ENCODE measurements at regions not wholly inside any gene's neighbourhood (a gene's known extent, or its start where the extent isn't known, plus 50 kb on each side); places are given as distances from the start of the nearest gene placed in this dataset.
"Not testable (repeated sequence)": the region's sequence is repeated elsewhere in the genome, so short reads cannot be mapped to it uniquely, and the experiment has no call there.

DNA sequence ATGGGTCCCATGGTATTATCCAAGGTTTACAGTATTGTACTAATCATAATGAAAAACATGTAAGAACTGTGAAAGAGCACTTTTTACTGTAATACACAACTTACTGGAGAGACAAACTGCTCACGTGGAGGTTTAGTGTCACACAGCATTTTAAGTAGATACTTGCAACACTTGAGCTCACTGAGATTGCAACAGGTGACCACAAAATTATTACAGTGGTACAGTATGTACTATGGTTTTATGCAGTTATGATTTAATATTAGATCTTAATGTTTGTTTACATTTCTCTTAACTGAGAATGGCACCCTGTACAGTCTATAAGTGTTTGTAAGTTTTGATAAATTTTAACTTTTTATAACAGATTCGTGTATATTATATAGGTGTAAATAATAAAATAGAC lies 118.6 kb upstream of the SKOR2 start:
- Mint-ChIP-seq H3K27me3 (ENCODE audit: insufficient read depth, unreplicated experiment) (peaks cover 6% of the 10 kb centered on the region), H3K9me3 (ENCODE audit: unreplicated experiment) (no peaks in the 10 kb centered on the region), H3K4me3 (ENCODE audit: unreplicated experiment) (no peak overlapping the region), H3K36me3 (ENCODE audit: insufficient read depth, unreplicated experiment) (no peaks in the 10 kb centered on the region), H3K4me1 (ENCODE audit: low read depth, unreplicated experiment) (no peaks in the 10 kb centered on the region), H3K27ac (ENCODE audit: unreplicated experiment) (no peak overlapping the region)
- CTCF ChIA-PET: no interaction called here
- H3K27me3 ChIP-seq (replicated peaks; ENCODE audit: control insufficient read depth, insufficient read depth, low read length): no peaks in the 10 kb centered on the region
- no peak overlapping the region for H3K4me3 ChIP-seq (ENCODE audit: low read depth, low read length)
- intact Hi-C loops (cut with micrococcal nuclease; ENCODE audit: unreplicated experiment): no loop called here
- TF ChIP-seq, protein P1, sequence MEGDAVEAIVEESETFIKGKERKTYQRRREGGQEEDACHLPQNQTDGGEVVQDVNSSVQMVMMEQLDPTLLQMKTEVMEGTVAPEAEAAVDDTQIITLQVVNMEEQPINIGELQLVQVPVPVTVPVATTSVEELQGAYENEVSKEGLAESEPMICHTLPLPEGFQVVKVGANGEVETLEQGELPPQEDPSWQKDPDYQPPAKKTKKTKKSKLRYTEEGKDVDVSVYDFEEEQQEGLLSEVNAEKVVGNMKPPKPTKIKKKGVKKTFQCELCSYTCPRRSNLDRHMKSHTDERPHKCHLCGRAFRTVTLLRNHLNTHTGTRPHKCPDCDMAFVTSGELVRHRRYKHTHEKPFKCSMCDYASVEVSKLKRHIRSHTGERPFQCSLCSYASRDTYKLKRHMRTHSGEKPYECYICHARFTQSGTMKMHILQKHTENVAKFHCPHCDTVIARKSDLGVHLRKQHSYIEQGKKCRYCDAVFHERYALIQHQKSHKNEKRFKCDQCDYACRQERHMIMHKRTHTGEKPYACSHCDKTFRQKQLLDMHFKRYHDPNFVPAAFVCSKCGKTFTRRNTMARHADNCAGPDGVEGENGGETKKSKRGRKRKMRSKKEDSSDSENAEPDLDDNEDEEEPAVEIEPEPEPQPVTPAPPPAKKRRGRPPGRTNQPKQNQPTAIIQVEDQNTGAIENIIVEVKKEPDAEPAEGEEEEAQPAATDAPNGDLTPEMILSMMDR (IDR thresholded peaks at IDR 0.05; ENCODE audit: insufficient read depth in 1 of 2, low read depth in 1 of 2, low read length in 1 of 2, severe bottlenecking in 1 of 2, unreplicated experiment in 1 of 2): no peak
- H3K9me3 ChIP-seq: no peaks in the 10 kb centered on the region
- no peak for DNase-seq
- BruUV-seq (replicated peaks): no TSS peak
- no peaks in the 10 kb centered on the region for H3K4me1 ChIP-seq
- POLR2A ChIA-PET: no interaction called here
- no peaks in the 10 kb centered on the region for H3K36me3 ChIP-seq (ENCODE audit: control insufficient read depth, insufficient read depth, low read length)

DNA sequence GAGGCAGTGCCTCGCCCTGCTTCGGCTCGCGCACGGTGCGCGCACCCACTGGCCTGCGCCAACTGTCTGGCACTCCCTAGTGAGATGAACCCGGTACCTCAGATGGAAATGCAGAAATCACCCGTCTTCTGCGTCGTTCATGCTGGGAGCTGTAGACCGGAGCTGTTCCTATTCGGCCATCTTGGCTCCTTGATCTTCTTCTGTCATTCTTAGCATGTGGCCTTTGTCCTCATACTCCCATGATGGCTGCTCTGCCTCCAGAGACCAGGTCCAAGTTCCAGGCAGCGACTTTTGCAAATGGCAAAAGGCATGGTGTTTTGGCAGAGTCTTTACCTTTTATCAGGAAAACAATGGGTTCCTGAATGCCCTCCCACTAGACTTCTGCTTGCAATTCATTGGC lies 102.6 kb upstream of the SKOR2 start:
- H3K4me1 Mint-ChIP-seq (ENCODE audit: low read depth, unreplicated experiment); H3K27me3 Mint-ChIP-seq (ENCODE audit: insufficient read depth, unreplicated experiment); H3K27ac Mint-ChIP-seq (ENCODE audit: unreplicated experiment); H3K27me3 ChIP-seq (replicated peaks; ENCODE audit: control insufficient read depth, insufficient read depth, low read length); H3K4me3 Mint-ChIP-seq (ENCODE audit: unreplicated experiment); DNase-seq; BruUV-seq (replicated peaks); CTCF ChIA-PET; H3K4me1 ChIP-seq; H3K9me3 Mint-ChIP-seq (ENCODE audit: unreplicated experiment); POLR2A ChIA-PET; H3K9me3 ChIP-seq; H3K4me3 ChIP-seq (ENCODE audit: low read depth, low read length); H3K36me3 Mint-ChIP-seq (ENCODE audit: insufficient read depth, unreplicated experiment); intact Hi-C loops (cut with micrococcal nuclease; ENCODE audit: unreplicated experiment); H3K36me3 ChIP-seq (ENCODE audit: control insufficient read depth, insufficient read depth, low read length): not testable (repeated sequence)

DNA sequence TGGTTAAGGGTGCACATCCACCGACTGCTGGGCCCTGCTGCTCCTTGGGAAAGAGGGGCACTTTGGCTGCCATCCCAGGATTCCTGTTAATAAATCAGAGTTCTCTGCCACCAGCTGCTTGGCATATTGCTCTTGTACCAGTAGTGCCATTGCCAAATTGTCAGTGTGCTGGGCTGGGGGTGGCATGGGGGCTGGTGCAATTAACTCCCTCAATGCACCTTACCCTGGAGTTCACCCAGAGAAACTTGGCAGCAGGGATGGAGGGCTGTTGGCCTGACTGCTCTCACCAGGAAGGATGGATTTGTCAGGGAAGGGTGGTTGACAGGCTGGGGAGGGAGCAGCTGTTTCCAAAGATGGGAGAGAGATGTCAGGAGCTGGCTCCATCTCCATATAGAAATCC lies 94.6 kb upstream of the SKOR2 start:
- Histone ChIP-seq H3K9me3 (no peaks in the 10 kb centered on the region), H3K27me3 (replicated peaks; ENCODE audit: control insufficient read depth, insufficient read depth, low read length) (no peaks in the 10 kb centered on the region), H3K36me3 (ENCODE audit: control insufficient read depth, insufficient read depth, low read length) (no peaks in the 10 kb centered on the region), H3K4me1 (no peaks in the 10 kb centered on the region), H3K4me3 (ENCODE audit: low read depth, low read length) (no peak overlapping the region)
- BruUV-seq (replicated peaks): no TSS peak
- ChIA-PET CTCF (no interaction called here), POLR2A (no interaction called here)
- intact Hi-C loops (cut with micrococcal nuclease; ENCODE audit: unreplicated experiment): no loop called here
- DNase-seq: no peak
- no peaks in the 10 kb centered on the region for H3K36me3 Mint-ChIP-seq (ENCODE audit: insufficient read depth, unreplicated experiment)
- no peak overlapping the region for H3K4me3 Mint-ChIP-seq (ENCODE audit: unreplicated experiment)
- H3K27ac Mint-ChIP-seq (ENCODE audit: unreplicated experiment): no peak overlapping the region
- H3K9me3 Mint-ChIP-seq (ENCODE audit: unreplicated experiment): no peaks in the 10 kb centered on the region
- TF ChIP-seq, protein P1 (IDR thresholded peaks at IDR 0.05; ENCODE audit: insufficient read depth in 1 of 2, low read depth in 1 of 2, low read length in 1 of 2, severe bottlenecking in 1 of 2, unreplicated experiment in 1 of 2): no peak
- no peaks in the 10 kb centered on the region for H3K4me1 Mint-ChIP-seq (ENCODE audit: low read depth, unreplicated experiment)
- no peaks in the 10 kb centered on the region for H3K27me3 Mint-ChIP-seq (ENCODE audit: insufficient read depth, unreplicated experiment)

DNA sequence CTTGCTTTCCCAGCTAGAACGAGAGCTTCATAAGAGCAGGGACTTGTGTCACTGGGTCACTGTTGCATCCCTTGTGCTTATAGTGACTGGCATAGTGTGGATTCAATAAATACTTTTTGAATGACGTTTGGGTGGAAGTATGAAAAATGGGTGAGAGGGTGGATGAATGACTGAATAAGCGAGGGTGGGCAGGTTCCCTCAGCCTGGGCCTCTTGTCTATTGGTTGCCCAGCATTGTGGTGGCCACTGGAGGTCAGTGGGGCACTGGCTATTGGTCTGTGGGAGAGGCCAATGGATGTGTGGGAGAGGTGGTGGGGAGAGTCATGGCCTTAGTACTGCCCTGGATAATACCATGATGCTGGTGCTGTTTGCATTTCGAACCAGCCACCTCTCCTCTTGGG lies 93.8 kb upstream of the SKOR2 start:
- TF ChIP-seq, protein P1 (IDR thresholded peaks at IDR 0.05; ENCODE audit: insufficient read depth in 1 of 2, low read depth in 1 of 2, low read length in 1 of 2, severe bottlenecking in 1 of 2, unreplicated experiment in 1 of 2): no peak
- intact Hi-C loops (cut with micrococcal nuclease; ENCODE audit: unreplicated experiment): no loop called here
- no peak overlapping the region for H3K4me3 Mint-ChIP-seq (ENCODE audit: unreplicated experiment)
- ChIA-PET CTCF (no interaction called here), POLR2A (no interaction called here)
- Histone ChIP-seq H3K9me3 (no peaks in the 10 kb centered on the region), H3K27me3 (replicated peaks; ENCODE audit: control insufficient read depth, insufficient read depth, low read length) (no peaks in the 10 kb centered on the region), H3K4me3 (ENCODE audit: low read depth, low read length) (no peak overlapping the region), H3K4me1 (no peaks in the 10 kb centered on the region), H3K36me3 (ENCODE audit: control insufficient read depth, insufficient read depth, low read length) (no peaks in the 10 kb centered on the region)
- H3K36me3 Mint-ChIP-seq (ENCODE audit: insufficient read depth, unreplicated experiment): no peaks in the 10 kb centered on the region
- no peaks in the 10 kb centered on the region for H3K4me1 Mint-ChIP-seq (ENCODE audit: low read depth, unreplicated experiment)
- H3K27me3 Mint-ChIP-seq (ENCODE audit: insufficient read depth, unreplicated experiment): no peaks in the 10 kb centered on the region
- H3K9me3 Mint-ChIP-seq (ENCODE audit: unreplicated experiment): no peaks in the 10 kb centered on the region
- no TSS peak for BruUV-seq (replicated peaks)
- DNase-seq: no peak
- no peak overlapping the region for H3K27ac Mint-ChIP-seq (ENCODE audit: unreplicated experiment)

All from Caco-2 (cell line).